BE2C (cell line): ENCODE measurements at regions not wholly inside any gene's neighbourhood (a gene's known extent, or its start where the extent isn't known, plus 50 kb on each side); places are given as distances from the start of the nearest gene placed in this dataset.

Experiments used
- DNase-seq: peaks from one replicate; pipeline ENCODE4 v3.0.0-alpha.2; 2020
- H3K27me3 ChIP-seq: fragments of 250-450 bp; sonication (Bioruptor Pico); 2 replicates; pipeline ENCODE4 v1.5.1; 2020; ENCODE audit warnings: mild to moderate bottlenecking
- H3K36me3 ChIP-seq: fragments of 250-450 bp; sonication (Bioruptor Pico); 2 replicates; pipeline ENCODE4 v1.5.1; 2020; ENCODE audit warnings: mild to moderate bottlenecking
- H3K4me1 ChIP-seq: fragments of 250-450 bp; sonication (Bioruptor Pico); 2 replicates; pipeline ENCODE4 v1.5.1; 2020
- H3K4me3 ChIP-seq: 2 replicates; pipeline ENCODE4 v1.5.1; 2011; ENCODE audit warnings: low read depth, low read length
- H3K9me3 ChIP-seq: fragments of 250-450 bp; sonication (Bioruptor Pico); 2 replicates; pipeline ENCODE4 v1.5.1; 2020
- TF ChIP-seq, protein P1 (sequence below): IDR thresholded peaks from 2 replicates; pipeline ENCODE4 v1.5.1; 2012; ENCODE audit warnings: mild to moderate bottlenecking, low read depth, low read length

DNA sequence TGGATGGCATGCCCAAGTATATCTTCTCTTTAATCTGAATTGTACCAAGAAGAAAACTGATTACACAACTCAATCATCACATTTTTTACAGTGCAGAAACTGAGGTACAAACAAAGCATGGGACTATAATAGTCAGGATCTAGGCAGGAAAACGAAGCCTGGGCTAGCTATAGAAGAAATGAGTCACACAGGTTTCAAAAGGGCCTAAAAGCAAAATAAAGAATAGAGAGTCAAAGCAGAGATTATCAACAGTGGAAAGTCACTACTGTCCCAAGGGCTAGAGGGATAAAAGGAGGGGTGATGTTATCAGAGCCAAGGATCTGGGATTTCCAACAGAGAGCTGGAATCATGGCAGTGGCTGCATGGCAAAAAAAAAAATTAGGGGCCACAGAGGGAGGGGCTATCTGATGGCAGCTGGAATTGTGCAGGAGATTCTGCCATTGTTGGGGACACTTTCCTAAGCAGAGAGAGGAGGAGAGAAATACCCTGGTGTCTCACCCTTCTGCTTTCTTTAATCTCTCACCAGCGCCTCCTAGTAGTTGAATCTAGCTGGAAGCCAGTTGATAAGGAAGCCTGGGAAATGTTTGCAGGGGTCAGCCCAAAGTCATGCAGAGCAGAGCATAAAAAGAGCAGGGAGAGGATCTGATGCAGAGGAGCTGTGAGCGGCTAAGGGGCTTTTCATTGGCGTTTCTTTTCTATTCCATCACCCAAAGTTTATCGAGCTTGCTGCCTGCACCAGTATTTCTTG lies 343.2 kb downstream of the ACTL7B start:
- H3K36me3 ChIP-seq, result no peaks in the 10 kb centered on the region
- H3K4me3 ChIP-seq, result no peak overlapping the region
- no peaks in the 10 kb centered on the region for H3K4me1 ChIP-seq
- no peak for DNase-seq
- no peaks in the 10 kb centered on the region for H3K9me3 ChIP-seq
- H3K27me3 ChIP-seq, result no peaks in the 10 kb centered on the region
- TF ChIP-seq, protein P1, sequence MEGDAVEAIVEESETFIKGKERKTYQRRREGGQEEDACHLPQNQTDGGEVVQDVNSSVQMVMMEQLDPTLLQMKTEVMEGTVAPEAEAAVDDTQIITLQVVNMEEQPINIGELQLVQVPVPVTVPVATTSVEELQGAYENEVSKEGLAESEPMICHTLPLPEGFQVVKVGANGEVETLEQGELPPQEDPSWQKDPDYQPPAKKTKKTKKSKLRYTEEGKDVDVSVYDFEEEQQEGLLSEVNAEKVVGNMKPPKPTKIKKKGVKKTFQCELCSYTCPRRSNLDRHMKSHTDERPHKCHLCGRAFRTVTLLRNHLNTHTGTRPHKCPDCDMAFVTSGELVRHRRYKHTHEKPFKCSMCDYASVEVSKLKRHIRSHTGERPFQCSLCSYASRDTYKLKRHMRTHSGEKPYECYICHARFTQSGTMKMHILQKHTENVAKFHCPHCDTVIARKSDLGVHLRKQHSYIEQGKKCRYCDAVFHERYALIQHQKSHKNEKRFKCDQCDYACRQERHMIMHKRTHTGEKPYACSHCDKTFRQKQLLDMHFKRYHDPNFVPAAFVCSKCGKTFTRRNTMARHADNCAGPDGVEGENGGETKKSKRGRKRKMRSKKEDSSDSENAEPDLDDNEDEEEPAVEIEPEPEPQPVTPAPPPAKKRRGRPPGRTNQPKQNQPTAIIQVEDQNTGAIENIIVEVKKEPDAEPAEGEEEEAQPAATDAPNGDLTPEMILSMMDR, result no peak

DNA sequence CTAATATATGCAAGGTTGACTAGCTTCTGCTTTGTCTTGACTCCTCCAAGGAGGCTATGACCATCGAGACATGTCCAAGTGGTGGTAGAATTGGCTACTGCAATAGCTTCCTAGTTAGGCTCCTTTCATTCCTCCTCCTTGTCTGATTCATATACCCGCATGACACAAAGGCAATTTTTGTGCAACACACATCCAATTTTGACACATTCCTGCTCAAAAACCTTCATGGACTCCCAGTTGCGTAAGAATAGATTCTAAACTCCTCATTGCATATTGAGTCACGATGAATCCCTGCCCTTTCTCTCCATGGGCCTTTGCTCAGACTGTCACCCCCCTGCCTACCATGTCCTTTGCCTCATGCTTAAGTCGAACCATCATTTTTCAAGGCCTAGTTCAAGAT lies 344.5 kb downstream of the ACTL7B start:
- TF ChIP-seq, protein P1, result no peak
- Histone ChIP-seq H3K36me3 (no peaks in the 10 kb centered on the region), H3K9me3 (no peaks in the 10 kb centered on the region), H3K4me1 (no peaks in the 10 kb centered on the region), H3K27me3 (no peaks in the 10 kb centered on the region), H3K4me3 (no peak overlapping the region)
- no peak for DNase-seq

- no peaks in the 10 kb centered on the region for H3K4me1 ChIP-seq
- DNase-seq, result no peak
- peaks cover 9% of the 10 kb centered on the region for H3K27me3 ChIP-seq
- TF ChIP-seq, protein P1, result no peak
- no peaks in the 10 kb centered on the region for H3K36me3 ChIP-seq
- H3K9me3 ChIP-seq, result no peaks in the 10 kb centered on the region
- no peak overlapping the region for H3K4me3 ChIP-seq
These were observed 358.9 kb downstream of the ACTL7B start for GRCh38 chr9:108496846-108497245.

- no peaks in the 10 kb centered on the region for H3K36me3 ChIP-seq
- peaks cover 9% of the 10 kb centered on the region for H3K27me3 ChIP-seq
- no peak for DNase-seq
- TF ChIP-seq, protein P1, result no peak
- H3K4me1 ChIP-seq, result no peaks in the 10 kb centered on the region
- H3K4me3 ChIP-seq, result no peak overlapping the region
- H3K9me3 ChIP-seq, result no peaks in the 10 kb centered on the region
These were observed 366.2 kb downstream of the ACTL7B start for GRCh38 chr9:108489567-108489966.

- Histone ChIP-seq H3K4me3 (no peak overlapping the region), H3K36me3 (no peaks in the 10 kb centered on the region), H3K9me3 (no peaks in the 10 kb centered on the region), H3K27me3 (no peaks in the 10 kb centered on the region), H3K4me1 (no peaks in the 10 kb centered on the region)
- DNase-seq, result no peak
- TF ChIP-seq, protein P1, result no peak
These were observed 369.0 kb downstream of the ACTL7B start for GRCh38 chr9:108486831-108487230.

- TF ChIP-seq, protein P1, result no peak
These were observed 371.3 kb downstream of the ACTL7B start for GRCh38 chr9:108484468-108484867.

More at GRCh38 chr9:108484468-108484867, 371.3 kb downstream of the ACTL7B start:
- DNase-seq, result no peak
- H3K36me3 ChIP-seq, result no peaks in the 10 kb centered on the region
- H3K4me3 ChIP-seq, result no peak overlapping the region
- no peaks in the 10 kb centered on the region for H3K27me3 ChIP-seq
- H3K9me3 ChIP-seq, result no peaks in the 10 kb centered on the region
- no peaks in the 10 kb centered on the region for H3K4me1 ChIP-seq
